Spinal cord (tissue), 9 donors: ENCODE measurements at regions not wholly inside any gene's neighbourhood (a gene's known extent, or its start where the extent isn't known, plus 50 kb on each side); places are given as distances from the start of the nearest gene placed in this dataset.
A peak's percentile ranks its signal among the peaks of the same experiment; 100 is the strongest.

Experiments used
- DNase-seq, 6 donors: peaks; one replicate each; pipeline versions ENCODE4 v3.0.0 to v3.0.0-alpha.2; 2013 to 2015; ENCODE audit warnings: low spot score in 6 of 6, low read depth in 4 of 6
- H3K27ac ChIP-seq: one replicate; pipeline ENCODE4 v1.5.1; 2013; ENCODE audit warnings: low read depth, low read length, control low read depth
- H3K27me3 ChIP-seq: one replicate; pipeline ENCODE4 v1.6.1; 2013; ENCODE audit warnings: low read length; ENCODE audit not compliant: control insufficient read depth, insufficient read depth
- H3K36me3 ChIP-seq: one replicate; pipeline ENCODE4 v1.6.1; 2013; ENCODE audit warnings: low read length; ENCODE audit not compliant: control insufficient read depth, insufficient read depth
- H3K4me1 ChIP-seq: one replicate; pipeline ENCODE4 v1.6.1; 2013; ENCODE audit warnings: low read length; ENCODE audit not compliant: control insufficient read depth, insufficient read depth
- H3K4me3 ChIP-seq: one replicate; pipeline ENCODE4 v1.5.1; 2013; ENCODE audit warnings: low read depth, low read length, control low read depth
- H3K9me3 ChIP-seq: one replicate; pipeline ENCODE4 v1.6.1; 2013; ENCODE audit warnings: low read length; ENCODE audit not compliant: control insufficient read depth, insufficient read depth
- WGBS: methylation state at CpG from one replicate; pipeline ENCODE4 v1.1.5; 2013; ENCODE audit warnings: missing lambda C conversion rate; ENCODE audit not compliant: insufficient coverage; 5-methylcytosine and 5-hydroxymethylcytosine counted together
- donor health status: healthy.

DNA sequence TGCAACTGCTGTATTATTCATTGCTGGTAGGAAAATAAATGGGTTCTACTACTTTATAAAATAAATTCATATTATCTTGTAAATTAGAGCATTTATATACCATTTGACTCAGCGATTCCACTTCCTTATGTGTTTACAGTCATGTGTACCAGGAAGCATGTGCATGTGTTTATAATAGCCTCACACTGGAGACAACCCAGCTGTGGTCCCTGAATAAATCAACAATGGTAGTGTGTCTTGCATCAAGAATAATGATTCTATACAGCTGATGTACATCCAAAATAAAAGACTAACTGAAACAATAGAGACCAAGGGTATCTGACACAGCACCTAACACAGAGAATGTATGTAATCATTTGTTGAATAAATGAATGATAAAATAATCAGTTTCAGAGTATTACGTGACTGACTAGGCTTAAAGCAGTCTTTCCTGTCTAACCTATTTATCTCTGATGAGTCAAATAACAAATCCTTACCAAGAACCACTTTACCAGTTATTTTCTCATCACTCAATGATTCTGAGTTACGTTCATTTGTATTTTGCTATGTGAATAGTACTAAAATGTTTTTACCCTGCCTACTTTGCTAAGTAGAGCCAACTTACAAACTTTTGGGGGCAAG is 216.8 kb downstream of the UBE2E3 start:
- Histone ChIP-seq H3K4me1 (no peaks in the 10 kb centered on the region), H3K36me3 (no peaks in the 10 kb centered on the region), H3K9me3 (no peaks in the 10 kb centered on the region), H3K4me3 (no peak overlapping the region), H3K27ac (no peak overlapping the region), H3K27me3 (no peaks in the 10 kb centered on the region)
- no peak for DNase-seq
- WGBS, result no CpG with 5 or more reads among the region's 3 CpGs

DNA sequence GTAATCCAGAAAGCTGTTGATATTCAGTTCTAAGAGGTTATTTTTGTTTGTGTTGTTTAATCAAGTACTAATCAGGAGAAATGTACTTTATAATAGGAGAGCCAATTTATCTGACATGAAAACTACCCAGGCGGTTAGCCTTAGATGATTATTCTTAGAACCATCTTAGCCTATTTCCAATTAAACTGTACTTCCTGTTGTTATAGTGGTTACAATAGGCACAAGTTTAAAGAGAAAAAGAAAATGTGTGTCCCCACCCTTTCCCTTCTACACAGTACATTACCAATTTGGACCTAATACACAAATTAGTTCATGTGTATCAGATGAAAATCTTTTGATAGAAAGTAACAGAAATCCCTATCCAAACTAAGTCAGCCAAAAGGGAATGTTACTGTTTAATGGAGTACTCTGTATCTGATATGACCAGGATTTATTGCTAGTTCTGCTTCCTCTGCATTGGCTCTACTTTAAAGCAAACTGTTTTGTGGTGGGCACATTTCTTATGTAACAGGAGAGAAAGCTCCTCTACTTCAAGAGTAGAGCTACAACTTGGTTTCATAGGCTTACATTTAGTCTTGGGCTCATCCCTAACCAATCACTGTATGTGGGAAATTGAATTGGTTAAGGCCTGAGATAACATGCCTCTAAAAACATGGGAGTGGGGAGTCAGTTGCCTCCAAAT is 217.9 kb downstream of the UBE2E3 start:
- Histone ChIP-seq H3K36me3 (no peaks in the 10 kb centered on the region), H3K9me3 (no peaks in the 10 kb centered on the region), H3K4me3 (no peak overlapping the region), H3K27ac (no peak overlapping the region), H3K27me3 (no peaks in the 10 kb centered on the region), H3K4me1 (no peaks in the 10 kb centered on the region)
- DNase-seq, result peak in 1 of 6 donors; percentile 22
- no CpG with 5 or more reads among the region's 1 CpG for WGBS

- Histone ChIP-seq H3K27ac (no peak overlapping the region), H3K4me1 (no peaks in the 10 kb centered on the region), H3K9me3 (peaks cover 5% of the 10 kb centered on the region), H3K4me3 (no peak overlapping the region), H3K27me3 (no peaks in the 10 kb centered on the region), H3K36me3 (no peaks in the 10 kb centered on the region)
- no peak for DNase-seq
Measured at GRCh38 chr2:181203412-181203811, 223.0 kb downstream of the UBE2E3 start.

DNA sequence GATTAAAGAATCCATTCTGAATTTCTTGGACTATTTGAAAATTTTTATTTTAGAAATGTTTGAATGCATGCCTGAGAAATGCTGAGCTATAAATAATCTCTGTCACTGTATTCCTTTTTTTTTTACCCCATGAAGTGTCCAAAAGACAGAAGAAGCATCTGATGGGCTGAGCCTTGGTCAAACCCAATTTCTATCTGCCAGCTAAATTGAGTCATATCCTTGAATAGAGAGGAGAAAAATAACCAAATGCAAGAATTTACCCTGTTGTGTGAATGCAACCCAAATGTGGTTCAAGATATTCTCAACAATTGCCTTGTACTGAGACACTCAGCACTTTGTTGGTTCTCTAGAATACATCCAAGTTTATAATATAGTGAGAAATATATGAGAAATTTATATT is 223.5 kb downstream of the UBE2E3 start:
- DNase-seq, result peak in 1 of 6 donors; percentile 3
- no peaks in the 10 kb centered on the region for H3K36me3 ChIP-seq
- no peak overlapping the region for H3K27ac ChIP-seq
- no peaks in the 10 kb centered on the region for H3K27me3 ChIP-seq
- no peak overlapping the region for H3K4me3 ChIP-seq
- peaks cover 8% of the 10 kb centered on the region for H3K9me3 ChIP-seq
- H3K4me1 ChIP-seq, result no peaks in the 10 kb centered on the region

GRCh38 chr2:181218401-181218821 is 238.0 kb downstream of the UBE2E3 start:
- no CpG with 5 or more reads among the region's 3 CpGs for WGBS

GRCh38 chr2:181223234-181223633 is 234.0 kb upstream of the ITGA4 start:
- WGBS, result no CpG with 5 or more reads among the region's 2 CpGs
- no peak overlapping the region for H3K4me3 ChIP-seq
- DNase-seq, result no peak
- no peaks in the 10 kb centered on the region for H3K9me3 ChIP-seq
- H3K36me3 ChIP-seq, result no peaks in the 10 kb centered on the region
- H3K27me3 ChIP-seq, result no peaks in the 10 kb centered on the region
- H3K4me1 ChIP-seq, result no peaks in the 10 kb centered on the region
- no peak overlapping the region for H3K27ac ChIP-seq

More at GRCh38 chr2:181218401-181218821, 238.0 kb downstream of the UBE2E3 start:
- Histone ChIP-seq H3K4me3 (no peak overlapping the region), H3K36me3 (no peaks in the 10 kb centered on the region), H3K27ac (no peak overlapping the region), H3K9me3 (no peaks in the 10 kb centered on the region), H3K4me1 (no peaks in the 10 kb centered on the region), H3K27me3 (no peaks in the 10 kb centered on the region)
- DNase-seq, result peak; percentile 6 to 82 (median 19)

DNA sequence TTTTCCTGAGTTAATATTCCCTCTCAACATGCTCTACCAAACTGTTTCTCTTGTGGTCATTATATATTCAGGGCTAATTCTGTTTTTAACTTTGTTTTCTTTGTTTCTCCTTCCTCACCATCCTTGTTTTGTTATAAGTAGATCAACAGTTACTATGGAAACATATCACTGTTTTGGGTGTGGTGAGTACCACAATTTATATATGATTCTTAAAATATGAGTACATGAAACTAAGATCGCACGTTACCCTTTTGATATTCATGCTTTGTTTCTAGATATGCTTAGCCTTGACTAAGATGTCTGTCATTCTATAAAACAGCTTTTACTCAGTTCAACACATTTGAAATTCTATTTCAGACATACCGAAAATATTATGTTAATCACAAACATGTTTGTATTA is 232.3 kb upstream of the ITGA4 start:
- WGBS, result no CpG with 5 or more reads among the region's 3 CpGs

DNA sequence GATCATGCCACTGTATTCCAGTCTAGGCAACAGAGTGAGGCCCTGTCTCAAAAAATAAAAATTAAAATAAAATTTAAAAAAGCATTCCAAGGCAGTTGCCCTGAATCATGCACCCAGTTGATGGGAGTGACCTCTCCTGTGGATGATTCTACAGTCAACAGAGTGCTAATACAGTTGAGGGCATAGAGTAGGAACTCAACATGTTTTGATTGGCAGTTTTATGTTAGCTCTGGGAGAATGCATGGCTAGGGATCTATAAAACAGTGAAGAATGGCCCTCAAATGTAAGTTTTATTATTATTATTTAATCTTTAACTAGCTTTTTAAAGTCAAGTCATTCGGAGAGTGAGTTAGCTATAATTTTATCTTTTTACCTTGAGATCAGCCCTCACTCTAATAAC is 228.5 kb upstream of the ITGA4 start:
- no peaks in the 10 kb centered on the region for H3K4me1 ChIP-seq
- H3K27ac ChIP-seq, result no peak overlapping the region
- no peak for DNase-seq
- H3K27me3 ChIP-seq, result no peaks in the 10 kb centered on the region
- no peaks in the 10 kb centered on the region for H3K36me3 ChIP-seq
- WGBS, result no CpG with 5 or more reads among the region's 1 CpG
- H3K9me3 ChIP-seq, result no peaks in the 10 kb centered on the region
- no peak overlapping the region for H3K4me3 ChIP-seq

More for the DNA sequence above, 232.3 kb upstream of the ITGA4 start:
- H3K27me3 ChIP-seq, result no peaks in the 10 kb centered on the region
- H3K4me3 ChIP-seq, result no peak overlapping the region
- DNase-seq, result no peak
- H3K4me1 ChIP-seq, result no peaks in the 10 kb centered on the region
- no peak overlapping the region for H3K27ac ChIP-seq
- no peaks in the 10 kb centered on the region for H3K9me3 ChIP-seq
- no peaks in the 10 kb centered on the region for H3K36me3 ChIP-seq

DNA sequence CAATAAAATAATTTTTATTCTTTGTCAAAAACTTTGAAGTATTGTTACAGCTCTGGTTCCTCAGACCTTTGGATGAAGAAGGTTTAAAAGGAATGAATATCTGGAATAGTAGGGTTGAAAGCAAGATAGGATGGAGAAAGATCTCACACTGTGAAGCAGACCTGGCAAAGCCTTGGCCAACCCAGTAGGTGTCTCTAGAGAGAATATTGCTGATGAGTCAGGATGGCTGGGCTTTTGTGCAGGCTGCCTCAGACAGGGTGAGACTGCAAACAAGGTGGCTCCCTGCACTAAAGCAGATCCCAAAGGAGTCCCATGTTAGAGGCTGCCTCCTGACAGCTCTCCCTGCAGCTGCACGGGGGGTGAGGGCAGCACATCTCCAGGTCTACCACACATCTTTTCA is 226.0 kb upstream of the ITGA4 start:
- Histone ChIP-seq H3K36me3 (no peaks in the 10 kb centered on the region), H3K4me1 (no peaks in the 10 kb centered on the region), H3K27me3 (no peaks in the 10 kb centered on the region), H3K4me3 (no peak overlapping the region), H3K9me3 (no peaks in the 10 kb centered on the region), H3K27ac (no peak overlapping the region)
- no CpG with 5 or more reads among the region's 1 CpG for WGBS
- DNase-seq, result no peak

GRCh38 chr2:181231886-181232621 is 225.1 kb upstream of the ITGA4 start:
- peak in 3 of 6 donors; percentile 9 to 78 (median 65) for DNase-seq
- WGBS, result no CpG with 5 or more reads among the region's 2 CpGs
- Histone ChIP-seq H3K27ac (no peak overlapping the region), H3K4me1 (no peaks in the 10 kb centered on the region), H3K4me3 (no peak overlapping the region), H3K27me3 (no peaks in the 10 kb centered on the region), H3K36me3 (no peaks in the 10 kb centered on the region), H3K9me3 (no peaks in the 10 kb centered on the region)
